ENCODE measurements at regions not wholly inside any gene's neighbourhood (a gene's known extent, or its start where the extent isn't known, plus 50 kb on each side); places are given as distances from the start of the nearest gene placed in this dataset.

DNA sequence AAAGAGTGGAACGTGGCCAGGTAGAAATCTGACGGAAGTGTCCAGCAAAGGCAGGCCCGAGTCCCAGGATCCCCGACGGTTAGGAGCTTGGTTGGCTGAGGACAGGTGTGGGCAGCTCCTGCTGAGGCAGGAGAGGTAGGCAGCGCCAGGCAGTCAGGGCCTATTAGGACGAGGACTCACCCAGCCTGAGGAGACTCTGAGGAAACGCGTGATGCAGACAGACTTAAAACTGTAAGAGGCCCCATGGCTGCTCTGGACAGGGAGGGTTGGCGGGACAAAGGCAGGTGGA is 255.7 kb upstream of the SFSWAP start:
- intact Hi-C loops (cut with micrococcal nuclease), result no loop called here
- H3K4me2 ChIP-seq (ENCODE audit: low read depth, low read length), result no peak overlapping the region
- no peak overlapping the region for H2BK5ac ChIP-seq (ENCODE audit: low read depth, low read length, poor library complexity, severe bottlenecking)
- H2AK9ac ChIP-seq (replicated peaks; ENCODE audit: low read depth, low read length, poor library complexity), result no peak overlapping the region
- CTCF ChIA-PET, result no interaction called here
- no peak overlapping the region for H4K5ac ChIP-seq (ENCODE audit: low read depth, low read length)
- H2BK120ac ChIP-seq (ENCODE audit: low read depth, low read length), result no peak overlapping the region
- H3K9me3 ChIP-seq (ENCODE audit: control insufficient read depth, insufficient read depth, low read length), result peaks cover 30% of the 10 kb centered on the region
- H3K23ac ChIP-seq (ENCODE audit: low read depth, low read length), result no peak overlapping the region
- no peak overlapping the region for H4K91ac ChIP-seq (ENCODE audit: insufficient read depth, low read depth, low read length)
- dilution Hi-C loops (cut with HindIII; ENCODE audit: low sequenced_read_pairs, unreplicated experiment), result no loop called here
- H4K20me1 ChIP-seq (ENCODE audit: insufficient read depth, low read length), result no peaks in the 10 kb centered on the region
- H3K4me3 ChIP-seq (ENCODE audit: insufficient read depth, low read depth, low read length), result no peak overlapping the region
- 80% methylated on average over 3 of the region's 10 CpGs; no CpG with 5 or more reads in 1 of the 2 experiments for WGBS, 2 experiments (ENCODE audit: extremely low coverage in 2 of 2, insufficient read length in 1 of 2)
- no peak overlapping the region for H3K4ac ChIP-seq (ENCODE audit: low read depth, low read length)
- no peaks in the 10 kb centered on the region for H3K36me3 ChIP-seq (ENCODE audit: control insufficient read depth, insufficient read depth, low read length)
- no peak overlapping the region for H2BK20ac ChIP-seq (ENCODE audit: low read depth, low read length)
- no peak overlapping the region for H3K56ac ChIP-seq (ENCODE audit: extremely low read depth, insufficient read depth, low read length)
- no TSS peak for BruUV-seq (replicated peaks)
- no peak overlapping the region for H2AK5ac ChIP-seq (ENCODE audit: low read depth, low read length)
- TF ChIP-seq NFE2L2 (IDR thresholded peaks at IDR 0.05; ENCODE audit: low read depth, low read length), result no peak
- TF ChIP-seq CHD1 (IDR thresholded peaks at IDR 0.05; ENCODE audit: low read depth, low read length), result no peak
- no peak for TF ChIP-seq RAD21 (IDR thresholded peaks at IDR 0.05; ENCODE audit: low read length)
- TF ChIP-seq RCOR1 (IDR thresholded peaks at IDR 0.05; ENCODE audit: insufficient replicate concordance, low read length), result no peak
- TF ChIP-seq, protein P1, sequence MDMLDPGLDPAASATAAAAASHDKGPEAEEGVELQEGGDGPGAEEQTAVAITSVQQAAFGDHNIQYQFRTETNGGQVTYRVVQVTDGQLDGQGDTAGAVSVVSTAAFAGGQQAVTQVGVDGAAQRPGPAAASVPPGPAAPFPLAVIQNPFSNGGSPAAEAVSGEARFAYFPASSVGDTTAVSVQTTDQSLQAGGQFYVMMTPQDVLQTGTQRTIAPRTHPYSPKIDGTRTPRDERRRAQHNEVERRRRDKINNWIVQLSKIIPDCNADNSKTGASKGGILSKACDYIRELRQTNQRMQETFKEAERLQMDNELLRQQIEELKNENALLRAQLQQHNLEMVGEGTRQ (IDR thresholded peaks at IDR 0.05; ENCODE audit: low read depth, low read length), result no peak
- no peak overlapping the region for H3K9ac ChIP-seq (ENCODE audit: low read depth, low read length)
- H3K14ac ChIP-seq (replicated peaks; ENCODE audit: low read depth, low read length), result no peak overlapping the region
- DNase-seq (no peak), ATAC-seq (ENCODE audit: low read depth) (no peak)
- no peak overlapping the region for H4K8ac ChIP-seq (ENCODE audit: low read depth in 2 of 2, low read length in 2 of 2)
- no peaks in the 10 kb centered on the region for H3K27me3 ChIP-seq (ENCODE audit: control insufficient read depth, insufficient read depth, low read length)
- H3K27ac ChIP-seq (ENCODE audit: insufficient read depth, low read length), result no peak overlapping the region
- H2BK15ac ChIP-seq (ENCODE audit: low read depth, low read length), result no peak overlapping the region
- in situ Hi-C loops (cut with MboI; ENCODE audit: low sequenced_read_pairs), result no loop called here
- H2AFZ ChIP-seq (replicated peaks; ENCODE audit: low read length, poor library complexity), result no peak overlapping the region
- H3K79me1 ChIP-seq (ENCODE audit: low read depth in 1 of 2, low read length in 2 of 2), result no peaks in the 10 kb centered on the region
- H3K18ac ChIP-seq (ENCODE audit: low read depth, low read length), result no peak overlapping the region
- H3K9me1 ChIP-seq (ENCODE audit: insufficient read depth, low read length), result no peaks in the 10 kb centered on the region
- H3K4me1 ChIP-seq (ENCODE audit: control insufficient read depth, insufficient read depth, low read length), result no peaks in the 10 kb centered on the region
- POLR2A ChIA-PET (ENCODE audit: unreplicated experiment), result no interaction called here

All from IMR-90 (cell line).